ENCODE measurements at regions not wholly inside any gene's neighbourhood (a gene's known extent, or its start where the extent isn't known, plus 50 kb on each side); places are given as distances from the start of the nearest gene placed in this dataset.

DNA sequence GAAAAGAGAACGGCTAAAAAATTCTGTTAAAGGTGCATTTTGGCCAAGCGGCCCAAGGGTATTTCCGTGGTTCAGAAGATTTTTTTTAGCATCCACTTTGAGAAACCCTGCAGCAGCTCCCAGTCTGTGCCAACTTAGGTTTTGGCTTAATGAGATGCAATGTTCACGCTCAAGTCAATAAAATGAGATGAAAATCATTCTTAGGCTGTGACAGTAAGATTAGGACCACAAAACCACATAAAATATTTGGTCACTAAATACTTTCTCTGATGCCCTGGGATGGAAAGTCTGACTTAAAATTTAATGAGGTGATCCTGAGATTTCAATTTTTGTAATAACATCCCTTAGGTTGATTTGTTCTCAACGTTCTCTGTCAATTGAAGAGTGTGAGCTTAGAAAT lies 74.2 kb upstream of the FHL2 start:
- Histone ChIP-seq H2BK120ac (ENCODE audit: low read depth, low read length) (no peak overlapping the region), H2AK5ac (ENCODE audit: low read depth, low read length) (no peak overlapping the region), H3K23ac (ENCODE audit: low read depth, low read length, poor library complexity) (no peak overlapping the region), H3K4me1 (ENCODE audit: control insufficient read depth in 2 of 2, insufficient read depth in 1 of 2, low read depth in 1 of 2, low read length in 2 of 2) (peaks cover 1 to 20% of the 10 kb centered on the region in 2 donors), H3K36me3 (replicated peaks in 1 of 2; ENCODE audit: control insufficient read depth in 2 of 2, insufficient read depth in 2 of 2, low read length in 2 of 2) (no peaks in the 10 kb centered on the region), H4K8ac (ENCODE audit: low read depth, low read length) (no peak overlapping the region), H3K14ac (ENCODE audit: low read length) (no peak overlapping the region), H4K91ac (ENCODE audit: low read depth, low read length, poor library complexity) (no peak overlapping the region), H3K79me1 (ENCODE audit: low read depth, low read length) (no peaks in the 10 kb centered on the region), H3K9me3 (replicated peaks in 1 of 2; ENCODE audit: control insufficient read depth in 2 of 2, insufficient read depth in 1 of 2, low read depth in 1 of 2, low read length in 2 of 2) (no peaks in the 10 kb centered on the region), H3K4me2 (ENCODE audit: insufficient read depth, low read length, poor library complexity, severe bottlenecking) (no peak overlapping the region), H3K27ac (replicated peaks; ENCODE audit: low read length) (no peak overlapping the region), H3K4ac (ENCODE audit: low read length) (no peak overlapping the region), H3K18ac (ENCODE audit: low read length) (no peak overlapping the region), H3K27me3 (ENCODE audit: control insufficient read depth in 3 of 3, insufficient read depth in 3 of 3, low read depth in 1 of 3, low read length in 3 of 3) (no peaks in the 10 kb centered on the region), H2BK12ac (ENCODE audit: low read length) (no peak overlapping the region), H2AFZ (ENCODE audit: low read length) (no peak overlapping the region), H2BK15ac (ENCODE audit: low read length) (no peak overlapping the region), H3K4me3 (ENCODE audit: low read length in 2 of 2) (no peak overlapping the region), H3K9ac (ENCODE audit: low read depth, low read length, poor library complexity) (no peak overlapping the region), H2BK5ac (ENCODE audit: low read length) (no peak overlapping the region)
- DNase-seq (ENCODE audit: low spot score), result no peak
- no CpG with 5 or more reads among the region's 5 CpGs for WGBS, 2 donors (ENCODE audit: extremely low coverage in 2 of 2, insufficient read length in 2 of 2, insufficient replicate concordance in 1 of 2)

DNA sequence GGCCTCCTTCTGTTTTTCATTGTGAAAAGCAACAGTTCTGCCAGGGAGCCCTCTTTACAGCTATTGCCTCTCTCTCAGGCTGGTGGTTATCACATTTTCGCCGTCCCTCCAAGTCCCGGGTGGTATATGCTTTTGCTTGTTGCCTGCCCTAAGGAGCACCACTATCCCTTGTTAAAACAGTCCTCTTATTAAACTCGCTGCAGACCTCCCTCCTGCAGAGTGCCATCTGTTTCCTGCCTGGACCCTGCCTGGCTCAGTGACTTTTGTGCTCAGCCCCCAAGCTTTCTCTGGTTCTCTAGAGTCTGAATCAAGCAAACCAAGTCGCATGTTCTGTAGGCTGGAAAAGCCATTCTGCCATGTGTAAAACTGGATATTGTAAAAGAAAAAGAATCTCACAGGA lies 72.1 kb upstream of the FHL2 start:
- no peaks in the 10 kb centered on the region for H3K36me3 ChIP-seq (replicated peaks in 1 of 2; ENCODE audit: control insufficient read depth in 2 of 2, insufficient read depth in 2 of 2, low read length in 2 of 2)
- H3K14ac ChIP-seq (ENCODE audit: low read length), result no peak overlapping the region
- WGBS, 2 donors (ENCODE audit: extremely low coverage in 2 of 2, insufficient read length in 2 of 2, insufficient replicate concordance in 1 of 2), result no CpG with 5 or more reads among the region's 5 CpGs
- no peak overlapping the region for H3K4me3 ChIP-seq (ENCODE audit: low read length in 2 of 2)
- H2BK5ac ChIP-seq (ENCODE audit: low read length), result no peak overlapping the region
- H2BK120ac ChIP-seq (ENCODE audit: low read depth, low read length), result no peak overlapping the region
- H2BK15ac ChIP-seq (ENCODE audit: low read length), result no peak overlapping the region
- H3K4ac ChIP-seq (ENCODE audit: low read length), result no peak overlapping the region
- no peak overlapping the region for H3K4me2 ChIP-seq (ENCODE audit: insufficient read depth, low read length, poor library complexity, severe bottlenecking)
- no peak overlapping the region for H2AK5ac ChIP-seq (ENCODE audit: low read depth, low read length)
- peaks cover 1 to 18% of the 10 kb centered on the region in 2 donors for H3K4me1 ChIP-seq (ENCODE audit: control insufficient read depth in 2 of 2, insufficient read depth in 1 of 2, low read depth in 1 of 2, low read length in 2 of 2)
- no peak overlapping the region for H3K9ac ChIP-seq (ENCODE audit: low read depth, low read length, poor library complexity)
- no peak overlapping the region for H3K27ac ChIP-seq (replicated peaks; ENCODE audit: low read length)
- H4K8ac ChIP-seq (ENCODE audit: low read depth, low read length), result no peak overlapping the region
- no peak overlapping the region for H2BK12ac ChIP-seq (ENCODE audit: low read length)
- H3K23ac ChIP-seq (ENCODE audit: low read depth, low read length, poor library complexity), result no peak overlapping the region
- no peaks in the 10 kb centered on the region for H3K79me1 ChIP-seq (ENCODE audit: low read depth, low read length)
- H4K91ac ChIP-seq (ENCODE audit: low read depth, low read length, poor library complexity), result no peak overlapping the region
- H3K18ac ChIP-seq (ENCODE audit: low read length), result no peak overlapping the region
- H3K9me3 ChIP-seq (replicated peaks in 1 of 2; ENCODE audit: control insufficient read depth in 2 of 2, insufficient read depth in 1 of 2, low read depth in 1 of 2, low read length in 2 of 2), result no peaks in the 10 kb centered on the region
- H3K27me3 ChIP-seq (ENCODE audit: control insufficient read depth in 3 of 3, insufficient read depth in 3 of 3, low read depth in 1 of 3, low read length in 3 of 3), result no peaks in the 10 kb centered on the region
- peak overlapping the region; percentile 71 for H2AFZ ChIP-seq (ENCODE audit: low read length)
- no peak for DNase-seq (ENCODE audit: low spot score)

DNA sequence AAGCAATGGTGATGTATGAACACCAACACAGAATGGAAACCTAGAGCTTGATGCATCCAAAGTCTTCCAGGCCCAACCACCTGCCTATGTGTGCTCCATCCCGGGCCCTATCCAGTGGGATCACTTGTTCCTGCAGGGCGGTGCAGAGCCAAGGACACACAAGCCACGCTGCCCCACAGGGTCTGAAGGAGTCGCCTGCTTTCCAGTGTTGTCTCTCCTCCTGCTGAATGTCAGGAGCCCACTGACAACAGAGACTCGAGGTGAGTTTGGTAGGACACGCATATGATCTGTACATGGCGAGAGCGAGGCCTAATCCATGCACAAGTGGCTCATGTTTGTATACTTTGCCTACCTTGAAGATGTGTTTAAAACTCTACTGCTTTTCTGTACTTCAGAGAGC lies 70.9 kb upstream of the FHL2 start:
- no peaks in the 10 kb centered on the region for H3K36me3 ChIP-seq (replicated peaks in 1 of 2; ENCODE audit: control insufficient read depth in 2 of 2, insufficient read depth in 2 of 2, low read length in 2 of 2)

DNA sequence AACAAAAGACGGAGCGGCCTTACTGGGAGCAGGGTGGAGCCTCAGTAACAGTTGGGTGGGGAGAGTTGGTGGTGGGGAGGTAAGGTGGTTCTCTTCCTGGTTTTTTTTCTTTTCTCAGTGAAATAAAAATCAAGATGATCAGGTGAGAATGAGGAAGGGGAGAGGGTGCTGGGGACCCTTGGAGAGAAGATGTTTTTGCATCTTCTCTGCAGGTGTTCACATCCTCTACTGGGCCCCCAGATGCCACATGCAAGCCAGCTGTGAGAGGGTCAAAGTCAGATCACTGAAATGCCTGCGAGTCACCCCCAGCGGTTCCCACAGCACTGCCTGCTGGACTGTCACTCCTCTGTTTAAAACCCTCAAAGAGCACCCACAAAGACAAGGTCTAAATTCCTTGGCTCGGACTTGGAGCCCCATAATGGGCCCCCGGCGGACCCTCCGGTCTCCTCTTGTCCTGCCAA lies 69.8 kb upstream of the FHL2 start:
- H4K91ac ChIP-seq (ENCODE audit: low read depth, low read length, poor library complexity), result no peak overlapping the region
- no peak overlapping the region for H3K27ac ChIP-seq (replicated peaks; ENCODE audit: low read length)
- H2AK5ac ChIP-seq (ENCODE audit: low read depth, low read length), result no peak overlapping the region
- H3K18ac ChIP-seq (ENCODE audit: low read length), result no peak overlapping the region
- WGBS, 2 donors (ENCODE audit: extremely low coverage in 2 of 2, insufficient read length in 2 of 2, insufficient replicate concordance in 1 of 2), result no CpG with 5 or more reads among the region's 8 CpGs
- H2BK5ac ChIP-seq (ENCODE audit: low read length), result no peak overlapping the region
- no peak overlapping the region for H3K4ac ChIP-seq (ENCODE audit: low read length)
- H3K23ac ChIP-seq (ENCODE audit: low read depth, low read length, poor library complexity), result peak overlapping the region; percentile 50
- peaks cover 1 to 18% of the 10 kb centered on the region in 2 donors for H3K4me1 ChIP-seq (ENCODE audit: control insufficient read depth in 2 of 2, insufficient read depth in 1 of 2, low read depth in 1 of 2, low read length in 2 of 2)
- no peak overlapping the region for H2BK120ac ChIP-seq (ENCODE audit: low read depth, low read length)
- H2BK12ac ChIP-seq (ENCODE audit: low read length), result no peak overlapping the region
- H3K4me2 ChIP-seq (ENCODE audit: insufficient read depth, low read length, poor library complexity, severe bottlenecking), result no peak overlapping the region
- peak overlapping the region; percentile 81 for H2AFZ ChIP-seq (ENCODE audit: low read length)
- no peaks in the 10 kb centered on the region for H3K27me3 ChIP-seq (ENCODE audit: control insufficient read depth in 3 of 3, insufficient read depth in 3 of 3, low read depth in 1 of 3, low read length in 3 of 3)
- no peak overlapping the region for H2BK15ac ChIP-seq (ENCODE audit: low read length)
- H3K79me1 ChIP-seq (ENCODE audit: low read depth, low read length), result no peaks in the 10 kb centered on the region
- H3K4me3 ChIP-seq (ENCODE audit: low read length in 2 of 2), result no peak overlapping the region
- H3K36me3 ChIP-seq (replicated peaks in 1 of 2; ENCODE audit: control insufficient read depth in 2 of 2, insufficient read depth in 2 of 2, low read length in 2 of 2), result no peaks in the 10 kb centered on the region
- H3K9me3 ChIP-seq (replicated peaks in 1 of 2; ENCODE audit: control insufficient read depth in 2 of 2, insufficient read depth in 1 of 2, low read depth in 1 of 2, low read length in 2 of 2), result no peaks in the 10 kb centered on the region
- no peak overlapping the region for H3K14ac ChIP-seq (ENCODE audit: low read length)
- no peak overlapping the region for H3K9ac ChIP-seq (ENCODE audit: low read depth, low read length, poor library complexity)
- H4K8ac ChIP-seq (ENCODE audit: low read depth, low read length), result no peak overlapping the region
- DNase-seq (ENCODE audit: low spot score), result no peak

More for the DNA sequence above, 70.9 kb upstream of the FHL2 start:
- DNase-seq (ENCODE audit: low spot score), result no peak
- Histone ChIP-seq H3K4me2 (ENCODE audit: insufficient read depth, low read length, poor library complexity, severe bottlenecking) (no peak overlapping the region), H3K27me3 (ENCODE audit: control insufficient read depth in 3 of 3, insufficient read depth in 3 of 3, low read depth in 1 of 3, low read length in 3 of 3) (no peaks in the 10 kb centered on the region), H3K79me1 (ENCODE audit: low read depth, low read length) (no peaks in the 10 kb centered on the region), H3K27ac (replicated peaks; ENCODE audit: low read length) (no peak overlapping the region), H3K23ac (ENCODE audit: low read depth, low read length, poor library complexity) (no peak overlapping the region), H3K9ac (ENCODE audit: low read depth, low read length, poor library complexity) (no peak overlapping the region), H2BK15ac (ENCODE audit: low read length) (no peak overlapping the region), H3K9me3 (replicated peaks in 1 of 2; ENCODE audit: control insufficient read depth in 2 of 2, insufficient read depth in 1 of 2, low read depth in 1 of 2, low read length in 2 of 2) (no peaks in the 10 kb centered on the region), H4K8ac (ENCODE audit: low read depth, low read length) (no peak overlapping the region), H3K4ac (ENCODE audit: low read length) (no peak overlapping the region), H2BK12ac (ENCODE audit: low read length) (no peak overlapping the region), H2AFZ (ENCODE audit: low read length) (no peak overlapping the region), H2AK5ac (ENCODE audit: low read depth, low read length) (no peak overlapping the region), H3K18ac (ENCODE audit: low read length) (no peak overlapping the region), H2BK5ac (ENCODE audit: low read length) (no peak overlapping the region), H3K4me1 (ENCODE audit: control insufficient read depth in 2 of 2, insufficient read depth in 1 of 2, low read depth in 1 of 2, low read length in 2 of 2) (peaks cover 1 to 18% of the 10 kb centered on the region in 2 donors), H3K4me3 (ENCODE audit: low read length in 2 of 2) (no peak overlapping the region), H3K14ac (ENCODE audit: low read length) (peak overlapping the region; percentile 17), H4K91ac (ENCODE audit: low read depth, low read length, poor library complexity) (no peak overlapping the region), H2BK120ac (ENCODE audit: low read depth, low read length) (no peak overlapping the region)
- WGBS, 2 donors (ENCODE audit: extremely low coverage in 2 of 2, insufficient read length in 2 of 2, insufficient replicate concordance in 1 of 2), result no CpG with 5 or more reads among the region's 8 CpGs
